ENCODE measurements at regions not wholly inside any gene's neighbourhood (a gene's known extent, or its start where the extent isn't known, plus 50 kb on each side); places are given as distances from the start of the nearest gene placed in this dataset.
"Not testable (repeated sequence)": the region's sequence is repeated elsewhere in the genome, so short reads cannot be mapped to it uniquely, and the experiment has no call there.

- H2AK5ac ChIP-seq (ENCODE audit: low read depth, low read length); H3K4ac ChIP-seq (ENCODE audit: low read length); H3K4me1 ChIP-seq (ENCODE audit: control insufficient read depth in 2 of 2, insufficient read depth in 1 of 2, low read depth in 1 of 2, low read length in 2 of 2); H3K23ac ChIP-seq (ENCODE audit: low read depth, low read length, poor library complexity); H3K36me3 ChIP-seq (replicated peaks in 1 of 2; ENCODE audit: control insufficient read depth in 2 of 2, insufficient read depth in 2 of 2, low read length in 2 of 2); H4K8ac ChIP-seq (ENCODE audit: low read depth, low read length); H3K18ac ChIP-seq (ENCODE audit: low read length); H2BK5ac ChIP-seq (ENCODE audit: low read length); H3K4me3 ChIP-seq (ENCODE audit: low read length in 2 of 2); H3K27ac ChIP-seq (replicated peaks; ENCODE audit: low read length); H3K9ac ChIP-seq (ENCODE audit: low read depth, low read length, poor library complexity); H3K9me3 ChIP-seq (replicated peaks in 1 of 2; ENCODE audit: control insufficient read depth in 2 of 2, insufficient read depth in 1 of 2, low read depth in 1 of 2, low read length in 2 of 2); H3K79me1 ChIP-seq (ENCODE audit: low read depth, low read length); H2BK12ac ChIP-seq (ENCODE audit: low read length); H3K27me3 ChIP-seq (ENCODE audit: control insufficient read depth in 3 of 3, insufficient read depth in 3 of 3, low read depth in 1 of 3, low read length in 3 of 3); H3K4me2 ChIP-seq (ENCODE audit: insufficient read depth, low read length, poor library complexity, severe bottlenecking); H3K14ac ChIP-seq (ENCODE audit: low read length); DNase-seq (ENCODE audit: low spot score); H4K91ac ChIP-seq (ENCODE audit: low read depth, low read length, poor library complexity); H2BK120ac ChIP-seq (ENCODE audit: low read depth, low read length); H2AFZ ChIP-seq (ENCODE audit: low read length); H2BK15ac ChIP-seq (ENCODE audit: low read length): not testable (repeated sequence)
- WGBS, 2 donors (ENCODE audit: extremely low coverage in 2 of 2, insufficient read length in 2 of 2, insufficient replicate concordance in 1 of 2), result no CpG with 5 or more reads among the region's 6 CpGs
Observed at GRCh38 chr1:184829496-184829895, 74.8 kb upstream of the EDEM3 start.

- H4K8ac ChIP-seq (ENCODE audit: low read depth, low read length), result no peak overlapping the region
- H3K4me3 ChIP-seq (ENCODE audit: low read length in 2 of 2), result no peak overlapping the region
- no peak overlapping the region for H3K14ac ChIP-seq (ENCODE audit: low read length)
- no CpG with 5 or more reads among the region's 2 CpGs for WGBS, 2 donors (ENCODE audit: extremely low coverage in 2 of 2, insufficient read length in 2 of 2, insufficient replicate concordance in 1 of 2)
- H2BK12ac ChIP-seq (ENCODE audit: low read length), result no peak overlapping the region
- H3K4ac ChIP-seq (ENCODE audit: low read length), result no peak overlapping the region
- H2BK120ac ChIP-seq (ENCODE audit: low read depth, low read length), result no peak overlapping the region
- no peak overlapping the region for H3K9ac ChIP-seq (ENCODE audit: low read depth, low read length, poor library complexity)
- no peak overlapping the region for H3K4me2 ChIP-seq (ENCODE audit: insufficient read depth, low read length, poor library complexity, severe bottlenecking)
- peaks cover 0 to 2% of the 10 kb centered on the region in 2 donors for H3K4me1 ChIP-seq (ENCODE audit: control insufficient read depth in 2 of 2, insufficient read depth in 1 of 2, low read depth in 1 of 2, low read length in 2 of 2)
- H2AFZ ChIP-seq (ENCODE audit: low read length), result no peak overlapping the region
- no peak overlapping the region for H3K23ac ChIP-seq (ENCODE audit: low read depth, low read length, poor library complexity)
- no peak overlapping the region for H3K27ac ChIP-seq (replicated peaks; ENCODE audit: low read length)
- H3K18ac ChIP-seq (ENCODE audit: low read length), result no peak overlapping the region
- no peak overlapping the region for H2BK15ac ChIP-seq (ENCODE audit: low read length)
- H3K79me1 ChIP-seq (ENCODE audit: low read depth, low read length), result no peaks in the 10 kb centered on the region
- no peaks in the 10 kb centered on the region for H3K36me3 ChIP-seq (replicated peaks in 1 of 2; ENCODE audit: control insufficient read depth in 2 of 2, insufficient read depth in 2 of 2, low read length in 2 of 2)
- H2AK5ac ChIP-seq (ENCODE audit: low read depth, low read length), result no peak overlapping the region
- no peak for DNase-seq (ENCODE audit: low spot score)
- no peaks in the 10 kb centered on the region for H3K27me3 ChIP-seq (ENCODE audit: control insufficient read depth in 3 of 3, insufficient read depth in 3 of 3, low read depth in 1 of 3, low read length in 3 of 3)
- no peak overlapping the region for H2BK5ac ChIP-seq (ENCODE audit: low read length)
- H3K9me3 ChIP-seq (replicated peaks in 1 of 2; ENCODE audit: control insufficient read depth in 2 of 2, insufficient read depth in 1 of 2, low read depth in 1 of 2, low read length in 2 of 2), result no peaks in the 10 kb centered on the region
- no peak overlapping the region for H4K91ac ChIP-seq (ENCODE audit: low read depth, low read length, poor library complexity)
Observed at GRCh38 chr1:184828369-184828717, 73.7 kb upstream of the EDEM3 start.

- DNase-seq (ENCODE audit: low spot score), result no peak
- Histone ChIP-seq H2BK15ac (ENCODE audit: low read length) (no peak overlapping the region), H3K4me3 (ENCODE audit: low read length in 2 of 2) (no peak overlapping the region), H3K9ac (ENCODE audit: low read depth, low read length, poor library complexity) (no peak overlapping the region), H3K79me1 (ENCODE audit: low read depth, low read length) (no peaks in the 10 kb centered on the region), H2BK12ac (ENCODE audit: low read length) (no peak overlapping the region), H3K23ac (ENCODE audit: low read depth, low read length, poor library complexity) (no peak overlapping the region), H3K14ac (ENCODE audit: low read length) (no peak overlapping the region), H3K36me3 (replicated peaks in 1 of 2; ENCODE audit: control insufficient read depth in 2 of 2, insufficient read depth in 2 of 2, low read length in 2 of 2) (no peaks in the 10 kb centered on the region), H3K18ac (ENCODE audit: low read length) (no peak overlapping the region), H4K8ac (ENCODE audit: low read depth, low read length) (no peak overlapping the region), H4K91ac (ENCODE audit: low read depth, low read length, poor library complexity) (no peak overlapping the region), H3K4me1 (ENCODE audit: control insufficient read depth in 2 of 2, insufficient read depth in 1 of 2, low read depth in 1 of 2, low read length in 2 of 2) (peaks cover 0 to 5% of the 10 kb centered on the region in 2 donors), H3K27me3 (ENCODE audit: control insufficient read depth in 3 of 3, insufficient read depth in 3 of 3, low read depth in 1 of 3, low read length in 3 of 3) (no peaks in the 10 kb centered on the region), H3K4ac (ENCODE audit: low read length) (no peak overlapping the region), H2AK5ac (ENCODE audit: low read depth, low read length) (no peak overlapping the region), H3K9me3 (replicated peaks in 1 of 2; ENCODE audit: control insufficient read depth in 2 of 2, insufficient read depth in 1 of 2, low read depth in 1 of 2, low read length in 2 of 2) (no peaks in the 10 kb centered on the region), H2BK5ac (ENCODE audit: low read length) (no peak overlapping the region), H2BK120ac (ENCODE audit: low read depth, low read length) (no peak overlapping the region), H3K4me2 (ENCODE audit: insufficient read depth, low read length, poor library complexity, severe bottlenecking) (no peak overlapping the region), H2AFZ (ENCODE audit: low read length) (no peak overlapping the region), H3K27ac (replicated peaks; ENCODE audit: low read length) (no peak overlapping the region)
- WGBS, 2 donors (ENCODE audit: extremely low coverage in 2 of 2, insufficient read length in 2 of 2, insufficient replicate concordance in 1 of 2), result no CpG with 5 or more reads among the region's 8 CpGs
Observed at GRCh38 chr1:184827600-184828368, 73.1 kb upstream of the EDEM3 start.

- no peak overlapping the region for H2AFZ ChIP-seq (ENCODE audit: low read length)
- H2BK5ac ChIP-seq (ENCODE audit: low read length), result no peak overlapping the region
- peaks cover 0 to 9% of the 10 kb centered on the region in 2 donors for H3K4me1 ChIP-seq (ENCODE audit: control insufficient read depth in 2 of 2, insufficient read depth in 1 of 2, low read depth in 1 of 2, low read length in 2 of 2)
- H3K36me3 ChIP-seq (replicated peaks in 1 of 2; ENCODE audit: control insufficient read depth in 2 of 2, insufficient read depth in 2 of 2, low read length in 2 of 2), result no peaks in the 10 kb centered on the region
- no peak overlapping the region for H3K4ac ChIP-seq (ENCODE audit: low read length)
- no peak overlapping the region for H2AK5ac ChIP-seq (ENCODE audit: low read depth, low read length)
- WGBS, 2 donors (ENCODE audit: extremely low coverage in 2 of 2, insufficient read length in 2 of 2, insufficient replicate concordance in 1 of 2), result no CpG with 5 or more reads among the region's 5 CpGs
- no peak overlapping the region for H2BK12ac ChIP-seq (ENCODE audit: low read length)
- H4K8ac ChIP-seq (ENCODE audit: low read depth, low read length), result no peak overlapping the region
- H3K4me3 ChIP-seq (ENCODE audit: low read length in 2 of 2), result no peak overlapping the region
- no peak overlapping the region for H3K14ac ChIP-seq (ENCODE audit: low read length)
- no peaks in the 10 kb centered on the region for H3K9me3 ChIP-seq (replicated peaks in 1 of 2; ENCODE audit: control insufficient read depth in 2 of 2, insufficient read depth in 1 of 2, low read depth in 1 of 2, low read length in 2 of 2)
- no peak overlapping the region for H4K91ac ChIP-seq (ENCODE audit: low read depth, low read length, poor library complexity)
- no peaks in the 10 kb centered on the region for H3K79me1 ChIP-seq (ENCODE audit: low read depth, low read length)
- no peak overlapping the region for H3K9ac ChIP-seq (ENCODE audit: low read depth, low read length, poor library complexity)
- no peak overlapping the region for H3K4me2 ChIP-seq (ENCODE audit: insufficient read depth, low read length, poor library complexity, severe bottlenecking)
- no peaks in the 10 kb centered on the region for H3K27me3 ChIP-seq (ENCODE audit: control insufficient read depth in 3 of 3, insufficient read depth in 3 of 3, low read depth in 1 of 3, low read length in 3 of 3)
- H3K23ac ChIP-seq (ENCODE audit: low read depth, low read length, poor library complexity), result no peak overlapping the region
- H2BK120ac ChIP-seq (ENCODE audit: low read depth, low read length), result no peak overlapping the region
- H3K18ac ChIP-seq (ENCODE audit: low read length), result no peak overlapping the region
- no peak for DNase-seq (ENCODE audit: low spot score)
- no peak overlapping the region for H2BK15ac ChIP-seq (ENCODE audit: low read length)
- H3K27ac ChIP-seq (replicated peaks; ENCODE audit: low read length), result no peak overlapping the region
Observed at GRCh38 chr1:184826001-184826400, 71.3 kb upstream of the EDEM3 start.

All from neuronal stem cell (in vitro differentiated cells).